ENCODE measurements at regions not wholly inside any gene's neighbourhood (a gene's known extent, or its start where the extent isn't known, plus 50 kb on each side); places are given as distances from the start of the nearest gene placed in this dataset.

DNA sequence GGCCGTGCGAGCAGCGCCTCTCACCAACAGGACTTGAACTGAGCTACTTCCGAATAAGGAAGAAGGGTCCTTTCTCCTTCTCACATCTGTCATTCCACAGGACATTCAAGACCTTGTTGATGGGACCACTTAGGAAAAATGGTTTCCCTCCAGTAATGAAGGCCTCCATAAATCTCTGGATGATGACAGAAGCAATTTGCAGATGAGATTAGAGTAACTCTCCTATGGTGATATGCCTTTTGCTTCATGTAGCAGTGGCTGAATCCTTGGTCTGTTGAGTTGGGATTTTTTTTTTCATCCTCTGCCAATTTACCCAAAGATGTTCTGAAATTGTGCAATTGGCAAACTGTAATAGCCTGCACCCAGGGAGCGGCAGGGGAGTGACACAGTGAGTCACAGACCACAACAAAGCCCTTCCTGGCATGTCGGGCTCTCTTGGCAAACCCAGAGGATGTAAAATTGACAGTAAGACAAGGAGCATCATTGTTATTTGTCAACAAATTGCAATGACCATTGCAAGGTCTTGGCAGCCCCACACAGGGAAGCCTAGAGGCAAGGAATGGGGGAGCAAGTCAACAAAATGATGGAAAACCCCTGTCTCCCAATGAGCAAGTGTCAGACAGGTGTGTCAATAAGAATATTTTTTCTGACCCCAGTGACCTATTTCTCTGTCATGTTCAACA lies 275.9 kb downstream of the ACTL7B start:
- Histone ChIP-seq H3K56ac (ENCODE audit: extremely low read depth, insufficient read depth, low read length) (no peak overlapping the region), H4K20me1 (ENCODE audit: insufficient read depth, low read length) (no peaks in the 10 kb centered on the region), H3K18ac (ENCODE audit: low read depth, low read length) (no peak overlapping the region), H3K4me2 (ENCODE audit: low read depth, low read length) (no peak overlapping the region), H3K27ac (ENCODE audit: insufficient read depth, low read length) (no peak overlapping the region), H3K9me1 (ENCODE audit: insufficient read depth, low read length) (no peaks in the 10 kb centered on the region), H2AK5ac (ENCODE audit: low read depth, low read length) (no peak overlapping the region), H3K9me3 (ENCODE audit: control insufficient read depth, insufficient read depth, low read length) (no peaks in the 10 kb centered on the region), H3K79me1 (ENCODE audit: low read depth in 1 of 2, low read length in 2 of 2) (no peaks in the 10 kb centered on the region), H3K9ac (ENCODE audit: low read depth, low read length) (no peak overlapping the region), H2BK5ac (ENCODE audit: low read depth, low read length, poor library complexity, severe bottlenecking) (no peak overlapping the region), H3K4me3 (ENCODE audit: insufficient read depth, low read depth, low read length) (no peak overlapping the region), H3K4me1 (ENCODE audit: control insufficient read depth, insufficient read depth, low read length) (no peaks in the 10 kb centered on the region), H3K23ac (ENCODE audit: low read depth, low read length) (no peak overlapping the region), H2BK20ac (ENCODE audit: low read depth, low read length) (no peak overlapping the region), H3K27me3 (ENCODE audit: control insufficient read depth, insufficient read depth, low read length) (peaks cover 12% of the 10 kb centered on the region), H3K4ac (ENCODE audit: low read depth, low read length) (no peak overlapping the region), H2AFZ (replicated peaks; ENCODE audit: low read length, poor library complexity) (no peak overlapping the region), H3K36me3 (ENCODE audit: control insufficient read depth, insufficient read depth, low read length) (no peaks in the 10 kb centered on the region), H2BK15ac (ENCODE audit: low read depth, low read length) (no peak overlapping the region), H2BK120ac (ENCODE audit: low read depth, low read length) (no peak overlapping the region), H3K14ac (replicated peaks; ENCODE audit: low read depth, low read length) (no peak overlapping the region), H4K91ac (ENCODE audit: insufficient read depth, low read depth, low read length) (no peak overlapping the region), H4K5ac (ENCODE audit: low read depth, low read length) (no peak overlapping the region), H2AK9ac (replicated peaks; ENCODE audit: low read depth, low read length, poor library complexity) (no peak overlapping the region), H4K8ac (ENCODE audit: low read depth in 2 of 2, low read length in 2 of 2) (no peak overlapping the region)
- no CpG with 5 or more reads among the region's 6 CpGs for WGBS, 2 experiments (ENCODE audit: extremely low coverage in 2 of 2, insufficient read length in 1 of 2)
- dilution Hi-C loops (cut with HindIII; ENCODE audit: low sequenced_read_pairs, unreplicated experiment) (no loop called here), intact Hi-C loops (cut with micrococcal nuclease) (no loop called here), in situ Hi-C loops (cut with MboI; ENCODE audit: low sequenced_read_pairs) (no loop called here)
- no peak for TF ChIP-seq FOS (IDR thresholded peaks at IDR 0.05; ENCODE audit: low read depth, low read length)
- no peak for TF ChIP-seq MAZ (IDR thresholded peaks at IDR 0.05; ENCODE audit: borderline replicate concordance, low read depth, low read length)
- TF ChIP-seq RAD21 (IDR thresholded peaks at IDR 0.05; ENCODE audit: low read length), result no peak
- TF ChIP-seq POLR2A (IDR thresholded peaks at IDR 0.05; ENCODE audit: low read depth, low read length), result no peak
- TF ChIP-seq, protein P1, sequence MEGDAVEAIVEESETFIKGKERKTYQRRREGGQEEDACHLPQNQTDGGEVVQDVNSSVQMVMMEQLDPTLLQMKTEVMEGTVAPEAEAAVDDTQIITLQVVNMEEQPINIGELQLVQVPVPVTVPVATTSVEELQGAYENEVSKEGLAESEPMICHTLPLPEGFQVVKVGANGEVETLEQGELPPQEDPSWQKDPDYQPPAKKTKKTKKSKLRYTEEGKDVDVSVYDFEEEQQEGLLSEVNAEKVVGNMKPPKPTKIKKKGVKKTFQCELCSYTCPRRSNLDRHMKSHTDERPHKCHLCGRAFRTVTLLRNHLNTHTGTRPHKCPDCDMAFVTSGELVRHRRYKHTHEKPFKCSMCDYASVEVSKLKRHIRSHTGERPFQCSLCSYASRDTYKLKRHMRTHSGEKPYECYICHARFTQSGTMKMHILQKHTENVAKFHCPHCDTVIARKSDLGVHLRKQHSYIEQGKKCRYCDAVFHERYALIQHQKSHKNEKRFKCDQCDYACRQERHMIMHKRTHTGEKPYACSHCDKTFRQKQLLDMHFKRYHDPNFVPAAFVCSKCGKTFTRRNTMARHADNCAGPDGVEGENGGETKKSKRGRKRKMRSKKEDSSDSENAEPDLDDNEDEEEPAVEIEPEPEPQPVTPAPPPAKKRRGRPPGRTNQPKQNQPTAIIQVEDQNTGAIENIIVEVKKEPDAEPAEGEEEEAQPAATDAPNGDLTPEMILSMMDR (conservative IDR thresholded peaks at IDR 0.05; ENCODE audit: low read depth, low read length), result no peak
- no peak for TF ChIP-seq RFX5 (IDR thresholded peaks at IDR 0.05; ENCODE audit: low read depth, low read length)
- TF ChIP-seq CEBPB (IDR thresholded peaks at IDR 0.05; ENCODE audit: low read depth, low read length), result no peak
- TF ChIP-seq, protein P2, sequence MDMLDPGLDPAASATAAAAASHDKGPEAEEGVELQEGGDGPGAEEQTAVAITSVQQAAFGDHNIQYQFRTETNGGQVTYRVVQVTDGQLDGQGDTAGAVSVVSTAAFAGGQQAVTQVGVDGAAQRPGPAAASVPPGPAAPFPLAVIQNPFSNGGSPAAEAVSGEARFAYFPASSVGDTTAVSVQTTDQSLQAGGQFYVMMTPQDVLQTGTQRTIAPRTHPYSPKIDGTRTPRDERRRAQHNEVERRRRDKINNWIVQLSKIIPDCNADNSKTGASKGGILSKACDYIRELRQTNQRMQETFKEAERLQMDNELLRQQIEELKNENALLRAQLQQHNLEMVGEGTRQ (IDR thresholded peaks at IDR 0.05; ENCODE audit: low read depth, low read length), result no peak
- TF ChIP-seq MAFK (IDR thresholded peaks at IDR 0.05; ENCODE audit: low read depth, low read length), result no peak
- no peak for TF ChIP-seq CHD1 (IDR thresholded peaks at IDR 0.05; ENCODE audit: low read depth, low read length)
- TF ChIP-seq RCOR1 (IDR thresholded peaks at IDR 0.05; ENCODE audit: insufficient replicate concordance, low read length), result no peak
- no peak for TF ChIP-seq MXI1 (IDR thresholded peaks at IDR 0.05; ENCODE audit: borderline replicate concordance, low read depth, low read length)
- no peak for TF ChIP-seq NFE2L2 (IDR thresholded peaks at IDR 0.05; ENCODE audit: low read depth, low read length)
- no peak for TF ChIP-seq SMC3 (IDR thresholded peaks at IDR 0.05; ENCODE audit: low read depth, low read length)
- no peak for TF ChIP-seq BHLHE40 (IDR thresholded peaks at IDR 0.05; ENCODE audit: low read depth, low read length)
- TF ChIP-seq, protein P3, sequence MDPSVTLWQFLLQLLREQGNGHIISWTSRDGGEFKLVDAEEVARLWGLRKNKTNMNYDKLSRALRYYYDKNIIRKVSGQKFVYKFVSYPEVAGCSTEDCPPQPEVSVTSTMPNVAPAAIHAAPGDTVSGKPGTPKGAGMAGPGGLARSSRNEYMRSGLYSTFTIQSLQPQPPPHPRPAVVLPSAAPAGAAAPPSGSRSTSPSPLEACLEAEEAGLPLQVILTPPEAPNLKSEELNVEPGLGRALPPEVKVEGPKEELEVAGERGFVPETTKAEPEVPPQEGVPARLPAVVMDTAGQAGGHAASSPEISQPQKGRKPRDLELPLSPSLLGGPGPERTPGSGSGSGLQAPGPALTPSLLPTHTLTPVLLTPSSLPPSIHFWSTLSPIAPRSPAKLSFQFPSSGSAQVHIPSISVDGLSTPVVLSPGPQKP (IDR thresholded peaks at IDR 0.05; ENCODE audit: borderline replicate concordance, low read depth, low read length), result no peak
- DNase-seq, result no peak
- no TSS peak for BruUV-seq (replicated peaks)
- ATAC-seq (ENCODE audit: low read depth), result no peak
- CTCF ChIA-PET, result no interaction called here
- POLR2A ChIA-PET (ENCODE audit: unreplicated experiment), result no interaction called here
